ENCODE measurements at regions not wholly inside any gene's neighbourhood (a gene's known extent, or its start where the extent isn't known, plus 50 kb on each side); places are given as distances from the start of the nearest gene placed in this dataset.
A peak's percentile ranks its signal among the peaks of the same experiment; 100 is the strongest.

GRCh38 chr4:163419074-163419473 is 54.5 kb downstream of the TKTL2 start:
- no peak overlapping the region for H3K4me3 ChIP-seq
- no peaks in the 10 kb centered on the region for H3K27me3 ChIP-seq
- intact Hi-C loops (cut with DNase I; ENCODE audit: low total_unique reads) (no loop called here), in situ Hi-C loops (cut with MboI; ENCODE audit: low pct_ligation_motif_present in 1 of 4, low pct_unique_long_range_greater_than_20kb in 1 of 4, low sequenced_read_pairs in 3 of 4) (no loop called here)
- H3K9me3 ChIP-seq: no peaks in the 10 kb centered on the region
- H3K27ac ChIP-seq: no peak overlapping the region
- H3K36me3 ChIP-seq: no peaks in the 10 kb centered on the region
- no peak for DNase-seq
- TF ChIP-seq CTCF (IDR thresholded peaks at IDR 0.05) (no peak), POLR2A (IDR thresholded peaks at IDR 0.05) (no peak), POLR2AphosphoS5 (IDR thresholded peaks at IDR 0.05) (no peak), EP300 (IDR thresholded peaks at IDR 0.05; ENCODE audit: low read depth) (no peak)
- H3K4me1 ChIP-seq: no peaks in the 10 kb centered on the region

GRCh38 chr4:163415668-163416067 is 57.9 kb downstream of the TKTL2 start:
- H3K4me1 ChIP-seq: no peaks in the 10 kb centered on the region
- no peaks in the 10 kb centered on the region for H3K27me3 ChIP-seq
- DNase-seq: no peak
- TF ChIP-seq POLR2A (IDR thresholded peaks at IDR 0.05) (no peak), POLR2AphosphoS5 (IDR thresholded peaks at IDR 0.05) (no peak), EP300 (IDR thresholded peaks at IDR 0.05; ENCODE audit: low read depth) (no peak), CTCF (IDR thresholded peaks at IDR 0.05) (no peak)
- intact Hi-C loops (cut with DNase I; ENCODE audit: low total_unique reads) (no loop called here), in situ Hi-C loops (cut with MboI; ENCODE audit: low pct_ligation_motif_present in 1 of 4, low pct_unique_long_range_greater_than_20kb in 1 of 4, low sequenced_read_pairs in 3 of 4) (no loop called here)
- WGBS, 2 donors (ENCODE audit: low coverage in 1 of 2): 71 to 74% methylated on average over 3 of the region's 3 CpGs
- no peak overlapping the region for H3K4me3 ChIP-seq
- no peak overlapping the region for H3K27ac ChIP-seq
- no peaks in the 10 kb centered on the region for H3K9me3 ChIP-seq
- no peaks in the 10 kb centered on the region for H3K36me3 ChIP-seq

DNA sequence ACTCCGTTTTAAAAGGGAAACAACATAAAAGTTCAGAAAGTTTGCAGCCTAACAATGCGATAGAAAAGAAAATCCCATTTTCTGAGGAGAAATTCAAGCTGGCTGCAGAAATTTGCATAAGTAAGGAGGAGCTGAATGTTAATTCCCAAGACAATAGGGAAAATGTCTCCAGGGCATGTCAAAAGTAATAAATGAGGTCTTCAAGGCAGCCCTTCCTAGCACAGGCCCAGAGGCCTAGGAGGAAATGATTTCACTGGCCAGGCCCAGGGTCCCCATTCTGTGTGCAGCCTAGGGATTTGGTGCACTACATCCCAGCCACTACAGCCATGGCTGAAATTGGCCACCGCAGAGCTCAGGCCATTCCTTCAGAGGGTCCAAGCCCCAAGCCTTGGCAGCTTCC is 59.3 kb downstream of the TKTL2 start:
- WGBS, 2 donors (ENCODE audit: low coverage in 1 of 2): 81 to 90% methylated on average over 2 to 3 of the region's 3 CpGs
- intact Hi-C loops (cut with DNase I; ENCODE audit: low total_unique reads): no loop called here
- no peak for DNase-seq
- Histone ChIP-seq H3K27ac (no peak overlapping the region), H3K4me1 (no peaks in the 10 kb centered on the region), H3K9me3 (no peaks in the 10 kb centered on the region), H3K36me3 (no peaks in the 10 kb centered on the region), H3K4me3 (no peak overlapping the region), H3K27me3 (no peaks in the 10 kb centered on the region)
- no peak for TF ChIP-seq EP300 (IDR thresholded peaks at IDR 0.05; ENCODE audit: low read depth)
- no peak for TF ChIP-seq POLR2A (IDR thresholded peaks at IDR 0.05)
- no peak for TF ChIP-seq CTCF (IDR thresholded peaks at IDR 0.05)
- no peak for TF ChIP-seq POLR2AphosphoS5 (IDR thresholded peaks at IDR 0.05)
- in situ Hi-C loops (cut with MboI; ENCODE audit: low pct_ligation_motif_present in 1 of 4, low pct_unique_long_range_greater_than_20kb in 1 of 4, low sequenced_read_pairs in 3 of 4): no loop called here

- intact Hi-C loops (cut with DNase I; ENCODE audit: low total_unique reads) (no loop called here), in situ Hi-C loops (cut with MboI; ENCODE audit: low pct_ligation_motif_present in 1 of 4, low pct_unique_long_range_greater_than_20kb in 1 of 4, low sequenced_read_pairs in 3 of 4) (no loop called here)
- Histone ChIP-seq H3K27ac (peak overlapping the region in 1 of 4 donors; percentile 34), H3K27me3 (no peaks in the 10 kb centered on the region), H3K4me1 (peaks cover 0 to 7% (median 4%) of the 10 kb centered on the region in 4 donors), H3K36me3 (no peaks in the 10 kb centered on the region), H3K4me3 (peak overlapping the region in 1 of 4 donors; percentile 15), H3K9me3 (no peaks in the 10 kb centered on the region)
- TF ChIP-seq CTCF (IDR thresholded peaks at IDR 0.05): no peak
- DNase-seq: peak; percentile 11
- WGBS, 2 donors (ENCODE audit: low coverage in 1 of 2): 25 to 28% methylated on average over 5 of the region's 5 CpGs
Observed at GRCh38 chr4:163404580-163404979, 60.9 kb downstream of the NPY5R start.
